GM23248 (cell line): ENCODE measurements at regions not wholly inside any gene's neighbourhood (a gene's known extent, or its start where the extent isn't known, plus 50 kb on each side); places are given as distances from the start of the nearest gene placed in this dataset.
"Not testable (repeated sequence)": the region's sequence is repeated elsewhere in the genome, so short reads cannot be mapped to it uniquely, and the experiment has no call there.

Experiments
- DNase-seq: peaks from one replicate; pipeline ENCODE4 v3.0.0-alpha.2; 2015
- H2AFZ ChIP-seq: fragments of 200-600 bp; sonication (generic); 2 replicates; pipeline ENCODE4 v1.6.1; 2016; ENCODE audit warnings: antibody characterized with exemption
- H3F3A ChIP-seq: fragments of 200-600 bp; sonication (generic); 2 replicates; pipeline ENCODE4 v1.6.1; 2016; ENCODE audit warnings: mild to moderate bottlenecking, antibody characterized with exemption, mixed run types; ENCODE audit not compliant: insufficient read depth
- H3K27ac ChIP-seq: fragments of 200-600 bp; sonication (generic); 2 replicates; pipeline ENCODE4 v1.5.1; 2016; ENCODE audit warnings: mild to moderate bottlenecking
- H3K27me3 ChIP-seq: fragments of 200-600 bp; sonication (generic); replicated peaks from 2 replicates; pipeline ENCODE4 v1.6.1; 2016; ENCODE audit warnings: mild to moderate bottlenecking; ENCODE audit not compliant: insufficient read depth
- H3K36me3 ChIP-seq: fragments of 200-600 bp; sonication (generic); 2 replicates; pipeline ENCODE4 v1.6.1; 2016; ENCODE audit warnings: low read depth, mild to moderate bottlenecking
- H3K4me1 ChIP-seq: fragments of 200-600 bp; sonication (generic); 2 replicates; pipeline ENCODE4 v1.6.1; 2016; ENCODE audit warnings: mild to moderate bottlenecking; ENCODE audit not compliant: insufficient read depth
- H3K4me2 ChIP-seq: fragments of 200-600 bp; sonication (generic); one replicate; pipeline ENCODE4 v1.6.1; 2016; ENCODE audit warnings: mild to moderate bottlenecking; ENCODE audit not compliant: unreplicated experiment
- H3K4me3 ChIP-seq: fragments of 200-600 bp; sonication (generic); 2 replicates; pipeline ENCODE4 v1.5.1; 2016; ENCODE audit warnings: mild to moderate bottlenecking
- H3K79me2 ChIP-seq: fragments of 200-600 bp; sonication (generic); 2 replicates; pipeline ENCODE4 v1.6.1; 2016; ENCODE audit warnings: mild to moderate bottlenecking; ENCODE audit not compliant: insufficient read depth
- H3K9ac ChIP-seq: fragments of 200-600 bp; sonication (generic); 2 replicates; pipeline ENCODE4 v1.6.1; 2016; ENCODE audit warnings: mild to moderate bottlenecking
- H3K9me2 ChIP-seq: fragments of 200-600 bp; sonication (generic); 2 replicates; pipeline ENCODE4 v1.6.1; 2016; ENCODE audit warnings: mixed run types, mild to moderate bottlenecking, moderate library complexity; ENCODE audit not compliant: insufficient read depth
- H3K9me3 ChIP-seq: fragments of 200-600 bp; sonication (generic); one replicate; pipeline ENCODE4 v1.6.1; 2017; ENCODE audit warnings: low read depth
- H4K20me1 ChIP-seq: fragments of 200-600 bp; sonication (generic); 2 replicates; pipeline ENCODE4 v1.6.0; 2016; ENCODE audit not compliant: insufficient read depth
- EZH2 ChIP-seq: fragments of 200-600 bp; sonication (generic); IDR thresholded peaks from 2 replicates; pipeline ENCODE4 v1.6.1; 2018; ENCODE audit warnings: antibody characterized with exemption, mild to moderate bottlenecking; ENCODE audit not compliant: insufficient read depth, poor library complexity, severe bottlenecking
- EZH2phosphoT487 ChIP-seq: fragments of 200-600 bp; sonication (generic); IDR thresholded peaks from 2 replicates; pipeline ENCODE4 v1.6.1; 2018; ENCODE audit warnings: antibody characterized with exemption, moderate library complexity, mild to moderate bottlenecking, low read depth; ENCODE audit not compliant: insufficient read depth
- WGBS, 2 experiments: methylation state at CpG; one replicate each; pipeline ENCODE4 v1.1.6; 2015 to 2017; ENCODE audit warnings: low lambda C conversion rate in 2 of 2, low coverage in 1 of 2; ENCODE audit errors: missing lambda C conversion rate in 2 of 2; 5-methylcytosine and 5-hydroxymethylcytosine counted together
- in situ Hi-C: fragments of 300-500 bp; cut with MboI; formaldehyde crosslinking; loops from 2 replicates; pipeline ENCODE4 v1.15.0; 2020

DNA sequence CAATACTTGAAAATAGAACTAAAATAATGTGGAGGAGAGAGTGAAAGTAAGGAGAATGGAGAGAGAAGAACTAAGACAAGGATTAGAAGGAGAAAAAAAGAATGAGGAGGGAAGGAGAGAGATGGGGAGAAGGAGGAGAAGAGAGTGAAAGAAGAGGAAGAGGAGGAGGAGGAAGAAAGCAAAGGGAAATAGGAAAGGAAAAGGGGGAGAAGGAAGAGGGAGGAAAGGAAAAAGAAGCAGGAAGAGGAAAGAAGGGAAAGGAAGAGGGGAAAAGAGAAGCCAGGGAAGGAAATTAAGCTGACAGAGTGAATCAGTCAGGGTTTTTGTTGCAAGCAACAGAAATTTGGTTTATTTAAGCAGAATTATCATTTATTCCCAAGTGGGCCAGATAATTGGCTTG lies 241.7 kb upstream of the P2RY1 start:
- Histone ChIP-seq H3K27ac (no peak overlapping the region), H3K9ac (no peak overlapping the region), H3K36me3 (no peaks in the 10 kb centered on the region), H3K79me2 (no peaks in the 10 kb centered on the region), H3K9me3 (no peaks in the 10 kb centered on the region), H3K27me3 (no peaks in the 10 kb centered on the region), H3K9me2 (no peaks in the 10 kb centered on the region), H4K20me1 (no peaks in the 10 kb centered on the region), H3K4me2 (no peak overlapping the region), H2AFZ (no peak overlapping the region), H3F3A (peaks cover 10% of the 10 kb centered on the region), H3K4me3 (no peak overlapping the region), H3K4me1 (peaks cover 12% of the 10 kb centered on the region)
- DNase-seq: no peak
- in situ Hi-C loops: no loop called here
- no peak for TF ChIP-seq EZH2
- TF ChIP-seq EZH2phosphoT487: no peak

DNA sequence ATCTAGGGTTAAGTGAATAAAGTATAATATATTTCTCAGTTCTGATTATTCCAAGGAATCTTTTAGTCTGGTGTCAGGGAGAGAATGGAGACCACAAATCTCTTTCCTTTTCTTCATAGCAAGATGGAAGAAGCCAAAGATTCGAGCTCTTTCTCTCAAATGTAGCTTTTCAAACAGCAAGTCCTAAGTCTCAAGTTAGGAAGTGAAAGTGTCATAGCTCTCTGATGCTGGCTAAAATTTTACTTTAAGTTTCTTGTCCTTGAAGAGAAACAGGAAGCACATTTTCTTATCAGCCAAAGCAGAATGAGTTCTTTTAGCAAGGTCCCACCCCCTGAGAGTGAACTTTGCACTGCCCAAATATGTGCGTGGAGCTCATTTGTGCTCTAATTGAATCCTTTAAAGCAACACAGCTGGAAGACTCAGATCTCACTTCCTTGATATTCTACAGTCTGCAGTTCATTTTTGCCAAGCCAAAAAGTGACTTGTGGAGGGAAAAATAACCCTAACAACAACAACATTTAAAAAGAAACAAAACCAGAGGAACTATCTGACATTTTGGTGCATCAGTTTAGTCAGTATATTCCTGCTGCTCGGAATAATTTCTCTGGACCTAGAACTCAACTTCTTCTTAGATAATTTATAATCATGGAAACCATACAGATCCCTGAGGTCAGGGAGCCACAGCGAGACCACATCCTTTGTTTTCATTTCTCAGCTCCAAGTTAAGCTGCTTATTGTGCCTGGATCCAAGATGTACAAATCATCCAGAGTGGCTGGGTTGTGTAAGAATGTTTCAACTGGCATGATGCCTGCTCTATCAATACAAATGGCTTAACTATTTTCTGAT lies 238.7 kb upstream of the P2RY1 start:
- no peaks in the 10 kb centered on the region for H4K20me1 ChIP-seq
- H3K9me2 ChIP-seq: no peaks in the 10 kb centered on the region
- no peaks in the 10 kb centered on the region for H3K79me2 ChIP-seq
- peak overlapping the region; percentile 19 for H3K27ac ChIP-seq
- peak overlapping the region; percentile 24; the same call in 1 of the 2 replicates for H3K9ac ChIP-seq
- no peaks in the 10 kb centered on the region for H3K27me3 ChIP-seq
- H3K36me3 ChIP-seq: no peaks in the 10 kb centered on the region
- H2AFZ ChIP-seq: peak overlapping the region; percentile 73
- DNase-seq: peak; percentile 68
- peak overlapping the region; percentile 48 for H3K4me3 ChIP-seq
- WGBS, 2 experiments: 2% methylated on average over 4 of the region's 4 CpGs
- peaks cover 10% of the 10 kb centered on the region for H3F3A ChIP-seq
- peak overlapping the region; percentile 79 for H3K4me2 ChIP-seq
- H3K9me3 ChIP-seq: no peaks in the 10 kb centered on the region
- in situ Hi-C loops: no loop called here
- TF ChIP-seq EZH2 (no peak), EZH2phosphoT487 (no peak)
- H3K4me1 ChIP-seq: peaks cover 12% of the 10 kb centered on the region

DNA sequence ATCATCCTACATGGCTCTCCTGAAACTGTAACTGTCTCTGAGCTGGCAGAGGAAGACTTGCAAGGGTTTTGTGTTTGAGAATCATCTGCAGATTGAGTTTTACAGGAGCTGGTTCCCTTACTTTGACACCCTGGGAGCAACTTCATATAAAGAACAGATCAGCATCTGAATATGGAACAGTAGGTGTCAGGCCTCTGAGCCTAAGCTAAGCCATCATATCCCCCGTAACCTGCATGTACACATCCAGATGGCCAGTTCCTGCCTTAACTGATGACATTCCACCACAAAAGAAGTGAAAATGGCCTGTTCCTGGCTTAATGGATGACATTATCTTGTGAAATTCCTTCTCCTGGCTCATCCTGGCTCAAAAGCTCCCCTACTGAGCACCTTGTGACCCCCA lies 238.1 kb upstream of the P2RY1 start:
- H3K9me2 ChIP-seq, H3K36me3 ChIP-seq, H3F3A ChIP-seq, H3K27me3 ChIP-seq, DNase-seq, H4K20me1 ChIP-seq, H3K9me3 ChIP-seq, in situ Hi-C loops, H3K79me2 ChIP-seq: not testable (repeated sequence)
- Histone ChIP-seq H3K9ac (peak overlapping the region; percentile 24; the same call in 1 of the 2 replicates), H3K27ac (peak overlapping the region; percentile 19; the same call in 1 of the 2 replicates), H2AFZ (peak overlapping the region; percentile 73), H3K4me1 (peaks cover 12% of the 10 kb centered on the region), H3K4me3 (peak overlapping the region; percentile 48), H3K4me2 (peak overlapping the region; percentile 79)
- WGBS, 2 experiments: 87 to 94% methylated on average over 1 of the region's 1 CpG

DNA sequence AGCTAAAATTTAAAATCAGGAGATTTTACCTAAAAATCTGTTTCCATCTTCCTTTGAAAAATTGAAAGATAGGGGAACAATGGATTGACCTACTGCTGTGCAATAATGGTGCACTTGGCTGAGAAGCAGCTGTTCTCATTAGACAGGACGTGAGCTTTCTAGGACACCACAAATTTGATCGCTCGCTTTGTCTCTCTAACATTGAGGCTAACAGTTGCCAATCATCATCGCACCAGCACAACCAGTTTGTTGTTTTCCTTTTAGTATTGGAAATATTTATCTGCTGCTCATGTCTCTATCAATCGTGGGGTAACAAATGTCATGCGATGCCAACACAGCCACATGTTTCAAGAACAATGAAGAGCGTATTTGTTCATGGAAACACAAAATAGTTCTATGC lies 228.8 kb upstream of the P2RY1 start:
- H3K9me2 ChIP-seq: no peaks in the 10 kb centered on the region
- no peaks in the 10 kb centered on the region for H3K27me3 ChIP-seq
- no peak for DNase-seq
- H3K27ac ChIP-seq: no peak overlapping the region
- TF ChIP-seq EZH2phosphoT487: no peak
- TF ChIP-seq EZH2: no peak
- no peak overlapping the region for H3K4me2 ChIP-seq
- H3K79me2 ChIP-seq: no peaks in the 10 kb centered on the region
- no peaks in the 10 kb centered on the region for H4K20me1 ChIP-seq
- H3F3A ChIP-seq: no peaks in the 10 kb centered on the region
- no peak overlapping the region for H3K9ac ChIP-seq
- no peaks in the 10 kb centered on the region for H3K9me3 ChIP-seq
- in situ Hi-C loops: no loop called here
- no peaks in the 10 kb centered on the region for H3K4me1 ChIP-seq
- no peak overlapping the region for H3K4me3 ChIP-seq
- WGBS, 2 experiments: 59 to 62% methylated on average over 7 of the region's 7 CpGs
- no peaks in the 10 kb centered on the region for H3K36me3 ChIP-seq
- H2AFZ ChIP-seq: no peak overlapping the region
